ENCODE measurements at regions not wholly inside any gene's neighbourhood (a gene's known extent, or its start where the extent isn't known, plus 50 kb on each side); places are given as distances from the start of the nearest gene placed in this dataset.

DNA sequence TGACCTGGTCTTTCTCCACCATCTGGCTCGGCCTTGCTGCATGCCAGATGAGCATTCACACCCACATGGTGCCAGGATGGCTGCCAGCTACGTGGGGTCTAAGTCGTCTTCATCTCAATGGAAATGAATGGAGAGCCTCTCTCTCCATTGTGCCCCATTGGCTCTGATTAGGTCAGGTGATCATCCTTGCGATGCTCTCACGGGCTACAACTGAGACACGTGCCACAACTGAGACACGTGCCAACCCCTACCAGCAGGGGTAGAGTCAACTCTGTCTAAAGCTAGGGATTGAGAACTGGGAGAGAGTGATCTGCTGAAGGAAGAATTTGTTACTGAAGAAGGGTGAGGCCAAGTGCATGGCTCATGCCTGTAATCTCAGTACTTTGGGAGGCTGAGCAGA lies 67.3 kb upstream of the RALY start:
- no peak for FAIRE-seq
- Histone ChIP-seq H3K9me3 (replicated peaks; ENCODE audit: control insufficient read depth, insufficient read depth, low read length) (no peaks in the 10 kb centered on the region), H3K4me2 (ENCODE audit: insufficient read depth, low read length) (no peak overlapping the region), H3K36me3 (ENCODE audit: control insufficient read depth in 2 of 2, extremely low read depth in 1 of 2, insufficient read depth in 2 of 2, low read length in 2 of 2) (no peaks in the 10 kb centered on the region), H3K4me1 (ENCODE audit: control insufficient read depth, extremely low read depth, insufficient read depth, low read length) (no peaks in the 10 kb centered on the region), H3K27me3 (ENCODE audit: control insufficient read depth in 2 of 2, insufficient read depth in 2 of 2, low read length in 2 of 2) (peaks cover 8 to 12% of the 10 kb centered on the region in 2 experiments), H3K79me2 (ENCODE audit: control insufficient read depth, insufficient read depth, low read length) (no peaks in the 10 kb centered on the region), H4K20me1 (replicated peaks; ENCODE audit: control insufficient read depth, extremely low read depth, insufficient read depth, low read length) (no peaks in the 10 kb centered on the region), H3K4me3 (replicated peaks in 1 of 3; ENCODE audit: insufficient read depth in 1 of 3, low read depth in 1 of 3, low read length in 3 of 3) (no peak overlapping the region), H3K9me1 (replicated peaks; ENCODE audit: control insufficient read depth, extremely low read depth, insufficient read depth, low read length) (no peaks in the 10 kb centered on the region), H3K9ac (replicated peaks; ENCODE audit: extremely low read depth, insufficient read depth, low read length) (no peak overlapping the region), H3K27ac (ENCODE audit: insufficient read depth, low read depth, low read length) (no peak overlapping the region), H2AFZ (ENCODE audit: low read depth, low read length) (no peak overlapping the region)
- DNase-seq (ENCODE audit: low read depth, low spot score) = no peak
- ChIA-PET CTCF (interaction anchor here (1.1 to 1.5 kb wide), 3 partner anchors 12 to 14 kb away, joined by 4 to 5 read pairs (median 4); no protein-coding TSS in a partner anchor), POLR2A (no interaction called here)
- no peak for TF ChIP-seq FOS (IDR thresholded peaks at IDR 0.05; ENCODE audit: borderline replicate concordance, insufficient read depth, low read length)
- TF ChIP-seq EZH2 (IDR thresholded peaks at IDR 0.05; ENCODE audit: borderline replicate concordance, low read depth, low read length, severe bottlenecking) = no peak
- TF ChIP-seq, protein P1, sequence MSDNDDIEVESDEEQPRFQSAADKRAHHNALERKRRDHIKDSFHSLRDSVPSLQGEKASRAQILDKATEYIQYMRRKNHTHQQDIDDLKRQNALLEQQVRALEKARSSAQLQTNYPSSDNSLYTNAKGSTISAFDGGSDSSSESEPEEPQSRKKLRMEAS (IDR thresholded peaks at IDR 0.05; ENCODE audit: insufficient read depth, insufficient read length) = no peak
- no peak for TF ChIP-seq JUN (IDR thresholded peaks at IDR 0.05; ENCODE audit: borderline replicate concordance, insufficient read depth, insufficient read length, low read depth)
- TF ChIP-seq POLR2AphosphoS5 (IDR thresholded peaks at IDR 0.05; ENCODE audit: insufficient read depth, low read depth, low read length) = no peak
- no peak for TF ChIP-seq POLR2A (IDR thresholded peaks at IDR 0.05; ENCODE audit: low read depth, low read length)
- TF ChIP-seq GATA2 (IDR thresholded peaks at IDR 0.05; ENCODE audit: insufficient read depth, insufficient read length, low read depth, low read length) = no peak
- TF ChIP-seq MYC (IDR thresholded peaks at IDR 0.05; ENCODE audit: low read depth, low read length) = no peak
- TF ChIP-seq, protein P2, sequence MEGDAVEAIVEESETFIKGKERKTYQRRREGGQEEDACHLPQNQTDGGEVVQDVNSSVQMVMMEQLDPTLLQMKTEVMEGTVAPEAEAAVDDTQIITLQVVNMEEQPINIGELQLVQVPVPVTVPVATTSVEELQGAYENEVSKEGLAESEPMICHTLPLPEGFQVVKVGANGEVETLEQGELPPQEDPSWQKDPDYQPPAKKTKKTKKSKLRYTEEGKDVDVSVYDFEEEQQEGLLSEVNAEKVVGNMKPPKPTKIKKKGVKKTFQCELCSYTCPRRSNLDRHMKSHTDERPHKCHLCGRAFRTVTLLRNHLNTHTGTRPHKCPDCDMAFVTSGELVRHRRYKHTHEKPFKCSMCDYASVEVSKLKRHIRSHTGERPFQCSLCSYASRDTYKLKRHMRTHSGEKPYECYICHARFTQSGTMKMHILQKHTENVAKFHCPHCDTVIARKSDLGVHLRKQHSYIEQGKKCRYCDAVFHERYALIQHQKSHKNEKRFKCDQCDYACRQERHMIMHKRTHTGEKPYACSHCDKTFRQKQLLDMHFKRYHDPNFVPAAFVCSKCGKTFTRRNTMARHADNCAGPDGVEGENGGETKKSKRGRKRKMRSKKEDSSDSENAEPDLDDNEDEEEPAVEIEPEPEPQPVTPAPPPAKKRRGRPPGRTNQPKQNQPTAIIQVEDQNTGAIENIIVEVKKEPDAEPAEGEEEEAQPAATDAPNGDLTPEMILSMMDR (IDR thresholded peaks at IDR 0.05; ENCODE audit: extremely low read depth in 1 of 2, insufficient read depth in 1 of 2, low read depth in 1 of 2, low read length in 2 of 2) = no peak
- intact Hi-C loops (cut with micrococcal nuclease) = no loop called here
- dilution Hi-C loops (cut with MboI; ENCODE audit: extremely low pct_ligation_motif_present, low sequenced_read_pairs) = no loop called here
- BruUV-seq (replicated peaks) = no TSS peak
